Upper lobe of left lung (tissue), 4 donors: ENCODE measurements at regions not wholly inside any gene's neighbourhood (a gene's known extent, or its start where the extent isn't known, plus 50 kb on each side); places are given as distances from the start of the nearest gene placed in this dataset.

Experiments used
- CTCF ChIP-seq, 6 experiments: fragments of 450-650 bp in 4 of 6; fragments of 200-600 bp in 2 of 6; sonication (generic) in 2 of 6; IDR thresholded peaks; one replicate each; pipeline ENCODE4 v1.5.1; 2016 to 2019; ENCODE audit warnings: antibody characterized with exemption in 6 of 6
- POLR2AphosphoS5 ChIP-seq, 2 donors: sonication (generic); formaldehyde crosslinking; IDR thresholded peaks; one replicate each; pipeline ENCODE4 v1.5.1; 2017; ENCODE audit warnings: antibody characterized with exemption in 2 of 2

DNA sequence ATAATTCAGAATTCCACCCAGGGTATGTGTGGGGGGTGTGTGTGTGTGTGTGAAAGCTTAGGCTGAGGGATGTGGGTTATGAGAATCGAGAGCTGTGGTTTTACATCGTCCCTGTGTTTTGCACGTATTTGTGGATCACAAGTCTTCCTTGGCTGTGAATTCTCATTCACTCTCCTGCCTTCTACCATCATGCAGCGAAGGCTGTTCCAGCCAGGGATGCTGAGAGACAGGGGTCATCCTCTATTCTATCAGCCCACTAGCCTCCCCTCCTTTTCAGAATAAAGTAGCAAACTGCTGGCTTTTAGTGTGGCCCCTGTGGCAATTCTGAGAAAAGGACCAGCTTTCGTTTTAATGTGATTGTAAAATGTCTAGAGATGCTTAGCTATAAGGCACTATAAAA lies 460.6 kb upstream of the NR2F2 start:
- no peak for TF ChIP-seq CTCF (IDR thresholded peaks at IDR 0.05)
- no peak for TF ChIP-seq POLR2AphosphoS5 (IDR thresholded peaks at IDR 0.05)
